GM19397 (cell line): ENCODE measurements at regions not wholly inside any gene's neighbourhood (a gene's known extent, or its start where the extent isn't known, plus 50 kb on each side); places are given as distances from the start of the nearest gene placed in this dataset.
"Not testable (repeated sequence)": the region's sequence is repeated elsewhere in the genome, so short reads cannot be mapped to it uniquely, and the experiment has no call there.

Experiments
- ATAC-seq: cut with Tn5 transposase; IDR thresholded peaks from one replicate; pipeline ENCODE4 v1.9.1; 2021; ENCODE audit warnings: mild to moderate bottlenecking, moderate library complexity; ENCODE audit not compliant: unreplicated experiment

DNA sequence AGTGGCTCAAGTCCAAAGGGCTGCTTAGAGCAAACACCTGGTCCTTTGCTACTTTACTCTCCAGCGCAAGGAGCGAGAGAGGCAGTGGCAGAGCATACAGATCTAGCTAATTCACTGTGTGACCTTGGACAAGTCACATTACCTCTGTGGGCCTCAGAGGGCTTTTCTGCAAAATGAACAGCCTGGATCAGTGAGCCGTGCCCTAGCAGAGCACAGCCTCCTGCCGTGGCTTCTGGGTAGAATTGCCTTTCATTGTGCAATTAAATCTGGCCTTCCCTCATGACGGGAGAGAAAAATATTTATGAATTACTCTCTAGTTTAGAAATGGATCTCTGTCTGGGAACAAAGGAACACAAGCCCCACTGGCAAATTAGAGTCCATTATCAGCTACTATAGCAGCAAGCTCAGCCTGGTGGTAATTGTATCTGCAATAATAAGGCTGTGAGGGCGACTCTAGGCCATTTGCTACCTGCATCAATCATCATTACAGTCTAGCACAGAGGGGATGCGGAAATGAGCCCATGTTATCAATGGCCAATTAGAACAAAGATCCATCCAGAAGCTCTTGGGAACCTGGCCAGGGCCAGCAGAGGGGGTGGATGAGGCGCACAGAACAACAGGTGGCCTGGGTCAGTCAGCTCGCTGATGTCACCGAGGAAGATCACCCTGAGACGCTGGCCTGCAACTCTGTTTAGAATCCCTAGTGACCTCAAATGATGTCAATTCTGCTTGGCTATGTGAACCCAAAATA lies 114.2 kb upstream of the LY86 start:
- ATAC-seq: no peak

DNA sequence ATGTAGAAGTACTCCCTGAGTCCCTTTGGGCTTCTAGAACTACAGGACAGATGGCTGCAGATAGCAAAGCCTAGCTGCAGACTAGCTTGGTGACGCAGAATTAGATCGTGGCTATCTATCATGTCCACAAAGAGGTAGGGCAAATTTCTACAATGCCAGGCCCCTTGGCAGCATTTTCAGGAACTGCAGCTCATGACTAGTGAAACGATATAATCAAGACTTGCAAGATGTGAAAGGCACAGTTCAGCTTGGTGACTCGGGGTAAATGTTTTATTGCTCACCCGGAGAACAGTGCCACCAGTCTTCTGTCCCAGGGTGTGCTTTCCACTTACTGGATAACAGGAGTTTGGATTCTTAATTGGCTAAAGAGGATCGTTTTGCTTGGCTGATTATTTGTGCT lies 108.7 kb upstream of the LY86 start:
- no peak for ATAC-seq

DNA sequence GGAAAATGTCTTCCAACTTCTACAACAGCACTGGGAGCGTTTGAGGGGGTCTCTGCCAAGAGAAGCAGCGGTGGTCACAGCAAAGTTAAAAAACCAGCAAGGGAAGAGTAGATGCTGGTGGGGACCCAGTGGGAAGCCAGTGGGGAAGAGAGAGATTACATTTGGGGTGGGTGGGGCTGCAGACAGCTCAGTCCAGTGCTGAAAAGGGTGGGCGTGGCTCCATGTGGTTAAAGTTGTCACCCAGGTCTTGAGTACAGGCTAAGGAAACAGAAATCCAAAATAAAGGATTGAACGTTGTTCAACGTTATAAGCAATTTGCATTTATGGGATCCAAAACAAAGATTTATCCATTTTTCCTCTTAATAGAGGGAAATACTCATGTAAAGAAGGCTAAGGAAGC lies 106.3 kb upstream of the LY86 start:
- no peak for ATAC-seq

GRCh38 chr6:6483168-6483567 lies 105.4 kb upstream of the LY86 start:
- ATAC-seq: no peak

- ATAC-seq: no peak
Measured at GRCh38 chr6:6483733-6484132, 104.8 kb upstream of the LY86 start.

DNA sequence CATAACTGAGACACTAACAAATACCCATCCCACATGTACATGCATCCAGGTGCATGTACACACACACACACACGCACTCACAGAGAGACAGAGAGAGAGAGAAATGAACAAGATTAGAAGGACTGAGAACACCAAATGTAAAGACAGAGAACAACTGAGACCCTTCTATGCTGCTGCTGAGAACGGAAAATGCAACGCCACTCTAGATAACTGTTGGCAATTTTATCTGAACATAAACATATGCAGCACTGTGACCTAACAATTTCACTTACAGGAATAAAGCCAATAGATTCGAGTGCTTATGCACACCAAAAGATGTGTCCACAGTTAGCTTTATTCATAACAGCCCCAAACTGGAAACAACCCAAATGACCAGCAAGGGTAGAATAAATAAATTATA lies 103.8 kb upstream of the LY86 start:
- no peak for ATAC-seq

DNA sequence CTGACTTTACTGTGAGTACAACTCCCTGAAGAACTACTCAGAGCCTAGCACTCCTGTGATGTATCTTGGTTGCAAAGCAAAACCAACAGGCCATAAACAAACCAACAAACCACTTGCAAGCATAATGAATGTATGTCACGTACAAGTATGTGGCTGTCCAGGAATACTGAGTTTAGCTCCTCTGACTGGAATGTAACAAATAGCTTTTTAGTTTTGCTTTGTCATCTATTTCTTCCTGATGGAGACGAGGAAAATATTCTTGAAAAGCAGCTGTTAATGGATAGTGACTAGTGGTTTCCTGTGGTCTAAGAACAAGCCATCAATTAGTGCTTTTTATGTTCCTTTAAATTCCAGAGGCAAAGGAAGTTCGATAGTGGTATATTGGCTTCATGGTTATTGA lies 101.9 kb upstream of the LY86 start:
- no peak for ATAC-seq

GRCh38 chr6:6491761-6492160 lies 96.8 kb upstream of the LY86 start:
- ATAC-seq: no peak

GRCh38 chr6:6492675-6493074 lies 95.8 kb upstream of the LY86 start:
- ATAC-seq: no peak

DNA sequence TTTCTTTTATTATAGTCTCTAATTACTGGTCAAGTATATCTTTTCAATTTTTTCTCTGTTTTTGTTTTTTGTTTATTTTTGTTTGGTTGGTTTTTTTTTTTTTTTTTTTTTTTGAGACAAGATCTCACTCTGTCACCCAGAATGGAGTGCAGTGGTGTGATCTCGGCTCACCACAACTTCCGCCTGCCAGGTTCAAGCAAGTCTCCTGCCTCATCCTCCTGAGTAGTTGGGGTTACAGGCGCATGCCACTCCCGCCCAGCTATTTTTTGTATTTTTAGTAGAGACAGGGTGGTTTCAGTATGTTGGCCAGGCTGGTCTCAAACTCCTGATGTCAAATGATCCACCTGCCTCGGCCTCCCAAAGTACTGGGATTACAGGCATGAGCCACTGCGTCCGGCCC lies 94.4 kb upstream of the LY86 start:
- not testable (repeated sequence) for ATAC-seq

DNA sequence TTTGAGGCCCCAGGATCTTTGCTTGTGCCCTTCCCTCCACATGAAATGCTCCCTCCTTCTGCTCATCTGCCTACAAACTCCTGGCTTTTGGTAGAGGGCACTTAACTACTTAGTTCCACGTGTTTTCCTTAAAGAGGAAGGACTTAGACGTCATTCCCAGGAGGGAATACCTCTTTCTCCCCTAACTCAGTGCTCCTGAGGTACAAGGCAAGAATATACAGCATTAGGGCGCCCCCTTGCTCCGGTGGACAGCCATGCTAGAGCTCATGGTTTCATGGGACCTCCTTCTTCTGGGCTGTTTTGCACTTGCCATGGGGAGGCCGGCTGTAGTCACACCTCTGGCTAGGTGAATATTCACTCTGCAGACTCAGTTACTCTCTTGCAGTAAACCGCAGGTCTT lies 93.8 kb upstream of the LY86 start:
- peak; percentile 60 for ATAC-seq

DNA sequence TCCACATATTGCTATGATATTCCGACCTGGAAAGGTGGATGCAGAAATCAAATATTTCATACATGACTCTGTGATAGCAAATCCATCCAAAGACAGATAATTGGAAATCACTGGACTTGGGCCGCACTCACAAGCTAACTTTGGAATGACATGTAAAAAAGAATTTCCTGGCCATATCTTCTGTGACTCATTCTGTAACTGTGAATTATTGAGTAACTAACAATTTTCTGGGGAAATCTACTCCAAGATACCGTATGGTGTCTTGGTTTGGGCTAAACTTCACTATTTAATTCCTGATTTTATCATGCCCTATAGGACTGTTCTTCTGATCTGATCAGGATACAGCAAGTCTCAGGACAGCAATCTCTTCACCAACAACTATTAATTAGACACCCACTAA lies 92.7 kb upstream of the LY86 start:
- no peak for ATAC-seq

DNA sequence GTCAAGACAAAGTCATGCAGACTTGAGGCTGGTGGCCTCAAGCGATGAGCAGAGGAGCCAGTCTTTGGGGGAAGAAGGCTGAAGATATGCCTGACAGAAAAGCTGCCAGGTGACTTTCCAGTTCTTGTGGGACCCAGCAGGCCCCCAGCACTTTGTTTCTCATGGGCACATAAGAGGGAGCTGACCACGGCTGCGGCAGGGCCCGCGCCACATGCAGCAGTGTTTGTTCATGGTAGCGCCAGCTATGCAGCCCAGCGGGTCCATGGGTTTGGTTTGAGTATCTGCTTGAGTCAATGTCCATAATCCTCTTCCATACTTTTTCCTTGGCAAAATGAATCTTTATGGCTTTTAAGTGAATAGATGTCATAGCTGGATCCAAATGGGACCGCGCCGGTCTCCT lies 91.0 kb upstream of the LY86 start:
- no peak for ATAC-seq

GRCh38 chr6:6497976-6498375 lies 90.5 kb upstream of the LY86 start:
- ATAC-seq: no peak

DNA sequence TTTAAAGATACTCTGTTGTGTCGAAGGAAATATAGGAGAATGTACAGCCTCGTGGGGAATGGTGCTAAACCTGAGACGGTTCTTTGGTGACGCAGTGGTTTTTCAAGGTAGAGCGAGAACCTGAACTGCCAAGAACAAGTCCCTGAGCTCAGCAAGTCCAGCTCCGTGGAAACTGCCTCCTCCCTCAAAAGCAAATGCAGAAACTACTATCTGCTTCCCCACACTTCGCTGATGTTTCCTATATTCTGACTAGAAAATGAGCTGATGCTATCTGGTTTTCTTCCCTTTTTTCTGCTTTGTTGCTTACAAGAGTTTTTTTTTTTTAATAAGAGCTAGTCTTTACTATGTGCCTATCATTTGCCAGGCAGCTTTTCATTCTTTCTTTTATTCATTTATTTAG lies 85.3 kb upstream of the LY86 start:
- ATAC-seq: no peak

DNA sequence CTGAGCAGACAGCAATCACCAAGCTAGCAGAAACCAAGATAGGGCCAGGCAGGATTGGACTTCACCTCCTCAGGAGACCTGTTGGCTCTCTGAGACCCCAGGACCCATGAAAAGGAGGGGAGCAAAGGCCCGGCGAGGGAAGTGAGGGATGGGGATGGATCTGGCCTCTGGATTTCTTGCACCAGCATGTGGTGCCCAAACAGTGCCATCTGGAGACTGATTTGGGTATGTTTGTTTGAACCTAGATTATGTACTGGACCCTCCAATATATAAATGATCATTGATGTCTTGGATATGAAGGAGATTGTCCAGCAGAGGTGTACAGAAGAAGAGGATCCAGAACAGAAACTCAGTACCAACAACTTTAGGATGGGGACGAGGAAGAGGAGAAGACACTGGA lies 83.4 kb upstream of the LY86 start:
- ATAC-seq: no peak

GRCh38 chr6:6508643-6509042 lies 79.9 kb upstream of the LY86 start:
- ATAC-seq: no peak

GRCh38 chr6:6509284-6509683 lies 79.2 kb upstream of the LY86 start:
- no peak for ATAC-seq

DNA sequence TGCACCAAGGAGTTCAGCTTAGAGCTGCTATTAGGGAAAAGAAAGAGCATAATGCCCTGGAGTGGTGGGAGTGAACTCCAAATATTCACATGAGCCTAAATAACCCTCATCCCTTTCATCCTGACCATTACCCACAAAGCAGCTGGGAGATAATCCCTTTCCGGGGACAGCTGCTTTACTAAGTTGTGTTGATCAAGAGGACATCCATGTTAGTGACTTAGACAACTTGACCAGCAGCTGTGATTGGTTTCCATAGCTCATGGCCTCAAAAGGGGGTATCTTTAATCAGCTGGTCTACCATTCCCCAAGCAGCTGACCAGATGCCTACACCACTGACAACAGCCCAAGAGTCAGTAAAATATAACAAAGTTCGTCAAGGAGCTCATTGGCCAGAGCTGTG lies 75.8 kb upstream of the LY86 start:
- no peak for ATAC-seq

- ATAC-seq: no peak
Measured at GRCh38 chr6:6515691-6516607, 72.6 kb upstream of the LY86 start.

DNA sequence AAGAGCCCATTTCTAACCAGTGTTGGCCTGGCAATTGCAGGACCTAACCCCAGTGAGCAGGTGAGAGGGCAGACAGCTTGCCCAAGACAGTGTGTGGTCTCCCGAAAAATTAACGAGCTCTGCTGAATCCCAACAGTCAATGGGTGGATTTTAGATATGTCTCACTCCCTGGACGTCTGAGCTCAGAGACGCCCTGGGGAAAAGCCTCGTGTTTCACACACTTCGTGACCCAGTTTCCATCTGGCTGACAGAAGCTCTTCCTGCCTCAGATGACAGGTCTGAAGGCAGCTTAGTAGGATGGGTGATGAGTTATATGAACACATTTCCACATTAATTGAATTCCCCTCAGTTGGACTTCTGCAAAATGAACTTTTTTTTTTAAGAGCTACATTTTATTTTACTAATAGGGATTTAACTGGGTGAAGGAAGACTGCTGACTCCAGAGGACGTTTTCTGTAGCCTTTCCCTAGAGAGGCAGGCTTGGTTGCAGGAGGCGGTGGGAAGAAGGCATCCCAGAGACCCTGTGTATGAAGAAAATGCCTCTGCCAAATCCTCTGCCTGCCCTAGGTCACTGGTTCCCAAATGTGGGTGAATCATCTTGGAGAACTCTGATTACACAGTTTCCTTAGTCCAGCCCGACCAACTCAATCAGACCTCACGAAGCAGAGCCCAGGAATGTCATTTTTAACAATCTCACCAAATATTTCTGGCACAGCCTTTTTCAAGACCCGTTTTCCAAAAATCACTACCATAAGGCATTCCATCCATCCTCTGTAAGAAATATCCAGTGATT lies 71.7 kb upstream of the LY86 start:
- ATAC-seq: no peak
